22Rv1 (cell line): ENCODE measurements at regions not wholly inside any gene's neighbourhood (a gene's known extent, or its start where the extent isn't known, plus 50 kb on each side); places are given as distances from the start of the nearest gene placed in this dataset.

Source experiments
- H3K27ac ChIP-seq: fragments of 450-650 bp; 2 replicates; pipeline ENCODE4 v1.5.1; 2017
- CTCF ChIP-seq: fragments of 450-650 bp; IDR thresholded peaks from 2 replicates; pipeline ENCODE4 v1.5.1; 2017; ENCODE audit warnings: mild to moderate bottlenecking
- ZFX ChIP-seq: fragments of 450-650 bp; IDR thresholded peaks from 2 replicates; pipeline ENCODE4 v1.6.1; 2017; ENCODE audit warnings: antibody characterized with exemption, borderline replicate concordance

GRCh38 chr3:135432402-135432801, 533.1 kb upstream of the PPP2R3A start:
- no peak for TF ChIP-seq ZFX
- TF ChIP-seq CTCF, result no peak
- H3K27ac ChIP-seq, result no peak overlapping the region

GRCh38 chr3:135438889-135439597, 526.5 kb upstream of the PPP2R3A start:
- H3K27ac ChIP-seq, result peak overlapping the region; percentile 15; the same call in 1 of the 2 replicates

GRCh38 chr3:135439632-135440031, 525.9 kb upstream of the PPP2R3A start:
- 0 out of 2 replicates have a peak overlapping the region, but pooled peaks have one; percentile 15 for H3K27ac ChIP-seq

- TF ChIP-seq ZFX (no peak), CTCF (no peak)
- no peak overlapping the region for H3K27ac ChIP-seq
Observed at GRCh38 chr3:135440233-135440632, 525.3 kb upstream of the PPP2R3A start.

- no peak for TF ChIP-seq ZFX
- no peak for TF ChIP-seq CTCF
- no peak overlapping the region for H3K27ac ChIP-seq
Observed at GRCh38 chr3:135440746-135441145, 524.8 kb upstream of the PPP2R3A start.

- TF ChIP-seq CTCF (no peak), ZFX (no peak)
- no peak overlapping the region for H3K27ac ChIP-seq
Observed at GRCh38 chr3:135444058-135444457, 521.5 kb upstream of the PPP2R3A start.

- no peak overlapping the region for H3K27ac ChIP-seq
Observed at GRCh38 chr3:135447483-135447882, 518.0 kb upstream of the PPP2R3A start.

GRCh38 chr3:135448520-135448919, 517.0 kb upstream of the PPP2R3A start:
- no peak overlapping the region for H3K27ac ChIP-seq
- no peak for TF ChIP-seq ZFX
- no peak for TF ChIP-seq CTCF

More at GRCh38 chr3:135447483-135447882, 518.0 kb upstream of the PPP2R3A start:
- no peak for TF ChIP-seq CTCF
- no peak for TF ChIP-seq ZFX
